NCI-H1930 (cell line): ENCODE measurements at regions not wholly inside any gene's neighbourhood (a gene's known extent, or its start where the extent isn't known, plus 50 kb on each side); places are given as distances from the start of the nearest gene placed in this dataset.

Source experiments
- DNase-seq, 2 experiments: peaks; one replicate each; lab custom pipeline; 2025; lab: John Stamatoyannopoulos, UW

GRCh38 chr5:165527577-165527976, 2022.2 kb downstream of the MAT2B start:
- DNase-seq = no peak

GRCh38 chr5:165538065-165538464, 2032.6 kb downstream of the MAT2B start:
- DNase-seq = no peak

DNA sequence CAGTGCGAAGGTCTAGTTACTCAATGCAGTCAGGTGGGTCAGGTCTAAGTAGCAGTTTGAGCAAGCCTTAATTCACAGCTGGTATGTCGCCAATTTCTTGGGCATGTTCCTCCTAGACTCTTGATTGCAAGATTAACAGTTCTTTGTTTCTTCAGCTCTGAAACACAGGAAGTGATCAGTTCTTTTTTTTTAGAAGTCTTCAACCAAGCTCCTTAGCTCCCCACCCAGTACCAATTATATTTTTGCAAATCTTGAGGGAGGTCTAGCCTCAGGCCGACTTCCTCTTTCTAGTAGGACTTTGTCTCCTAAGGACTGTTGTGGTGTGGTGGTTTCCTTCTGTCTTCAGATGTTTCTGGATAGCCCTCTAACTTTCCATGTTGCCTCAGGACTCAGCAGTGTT, 2054.2 kb downstream of the MAT2B start:
- no peak for DNase-seq

- DNase-seq = no peak
Observed at GRCh38 chr5:165560648-165561047, 2055.2 kb downstream of the MAT2B start.

DNA sequence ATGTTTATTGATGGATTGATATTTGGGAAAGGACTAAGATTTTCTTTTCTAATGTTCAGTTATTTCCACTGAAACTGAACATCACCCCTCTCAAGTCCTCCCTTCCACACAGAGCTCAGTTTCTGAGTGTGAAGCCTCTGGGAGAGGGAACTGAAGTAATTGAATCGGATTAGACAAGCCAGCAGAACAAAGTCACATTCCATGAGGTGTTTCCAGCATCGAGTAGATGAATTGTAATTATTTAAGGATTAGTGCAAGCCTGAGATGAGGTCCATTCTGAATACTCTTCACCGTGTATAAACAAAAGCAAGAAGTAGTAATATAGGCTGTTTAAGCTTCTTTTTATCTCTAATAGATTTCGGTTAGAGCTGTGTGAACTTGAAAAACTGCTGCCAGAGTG, 2060.5 kb downstream of the MAT2B start:
- DNase-seq = no peak

- no peak for DNase-seq
Observed at GRCh38 chr5:165569551-165569950, 2064.1 kb downstream of the MAT2B start.

- no peak for DNase-seq
Observed at GRCh38 chr5:165573445-165573844, 2068.0 kb downstream of the MAT2B start.

DNA sequence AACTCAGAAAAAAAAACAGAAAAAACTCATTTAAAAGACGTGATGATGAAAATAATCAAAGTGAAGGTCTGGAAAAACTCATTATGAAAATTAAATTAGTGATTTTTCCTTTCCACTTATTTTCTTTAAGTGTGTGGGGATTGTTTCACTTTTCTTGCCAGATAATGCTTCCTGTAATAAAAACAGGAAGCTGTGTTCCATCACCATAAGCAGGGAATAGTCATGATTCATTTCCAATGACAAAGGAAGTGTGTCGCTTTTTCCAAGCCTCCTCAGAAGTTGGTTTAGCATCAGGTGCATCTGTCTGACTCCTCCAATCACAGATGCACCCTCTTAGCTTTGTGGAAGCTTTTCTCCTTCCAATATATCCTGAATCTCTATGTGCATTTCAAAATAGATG, 2068.7 kb downstream of the MAT2B start:
- no peak for DNase-seq

- DNase-seq = no peak
Observed at GRCh38 chr5:165576678-165577275, 2071.4 kb downstream of the MAT2B start.

- DNase-seq = no peak
Observed at GRCh38 chr5:165579911-165580310, 2074.5 kb downstream of the MAT2B start.

- DNase-seq = no peak
Observed at GRCh38 chr5:165594693-165595092, 2089.3 kb downstream of the MAT2B start.

GRCh38 chr5:165602529-165602928, 2097.1 kb downstream of the MAT2B start:
- no peak for DNase-seq

DNA sequence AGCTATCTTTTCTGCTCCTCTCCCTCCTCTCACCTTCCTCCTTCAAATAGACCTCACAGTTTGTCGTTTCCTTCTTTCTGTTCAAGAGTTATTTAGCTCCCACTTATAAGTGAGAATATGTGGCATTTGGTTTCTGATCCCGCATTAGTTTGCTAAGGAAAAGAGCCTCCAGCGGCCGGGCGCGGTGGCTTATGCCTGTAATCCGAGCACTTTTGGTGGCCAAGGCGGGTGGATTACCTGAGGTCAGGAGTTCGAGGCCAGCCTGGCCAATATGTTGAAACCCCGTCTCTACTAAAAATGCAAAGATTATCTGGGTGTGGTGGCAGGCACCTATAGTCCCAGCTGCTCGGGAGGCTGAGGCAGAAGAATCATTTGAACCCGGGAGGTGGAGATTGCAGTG, 2101.6 kb downstream of the MAT2B start:
- no peak for DNase-seq

- DNase-seq = no peak
Observed at GRCh38 chr5:165609871-165610270, 2104.5 kb downstream of the MAT2B start.

- DNase-seq = no peak
Observed at GRCh38 chr5:165616490-165617405, 2111.3 kb downstream of the MAT2B start.

DNA sequence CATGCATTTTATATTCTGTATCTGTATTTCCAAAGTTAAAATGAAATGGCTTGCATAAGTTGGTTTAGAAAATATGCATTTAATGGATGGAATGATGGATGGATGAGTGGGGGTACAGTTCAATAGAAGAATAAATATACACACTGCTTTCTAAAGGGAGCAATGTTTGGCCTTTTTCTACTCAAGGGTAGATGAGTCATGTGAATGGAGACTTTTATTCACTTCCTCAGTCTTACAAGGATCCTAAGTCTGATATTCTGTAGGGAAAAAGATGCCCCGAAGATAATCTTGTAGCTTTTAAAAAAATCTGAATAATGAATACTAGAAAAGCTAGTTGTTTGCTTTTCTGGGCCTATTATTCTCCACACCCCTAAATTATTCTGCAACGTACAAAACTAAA, 2112.1 kb downstream of the MAT2B start:
- no peak for DNase-seq

GRCh38 chr5:165620394-165620793, 2115.0 kb downstream of the MAT2B start:
- DNase-seq = no peak

DNA sequence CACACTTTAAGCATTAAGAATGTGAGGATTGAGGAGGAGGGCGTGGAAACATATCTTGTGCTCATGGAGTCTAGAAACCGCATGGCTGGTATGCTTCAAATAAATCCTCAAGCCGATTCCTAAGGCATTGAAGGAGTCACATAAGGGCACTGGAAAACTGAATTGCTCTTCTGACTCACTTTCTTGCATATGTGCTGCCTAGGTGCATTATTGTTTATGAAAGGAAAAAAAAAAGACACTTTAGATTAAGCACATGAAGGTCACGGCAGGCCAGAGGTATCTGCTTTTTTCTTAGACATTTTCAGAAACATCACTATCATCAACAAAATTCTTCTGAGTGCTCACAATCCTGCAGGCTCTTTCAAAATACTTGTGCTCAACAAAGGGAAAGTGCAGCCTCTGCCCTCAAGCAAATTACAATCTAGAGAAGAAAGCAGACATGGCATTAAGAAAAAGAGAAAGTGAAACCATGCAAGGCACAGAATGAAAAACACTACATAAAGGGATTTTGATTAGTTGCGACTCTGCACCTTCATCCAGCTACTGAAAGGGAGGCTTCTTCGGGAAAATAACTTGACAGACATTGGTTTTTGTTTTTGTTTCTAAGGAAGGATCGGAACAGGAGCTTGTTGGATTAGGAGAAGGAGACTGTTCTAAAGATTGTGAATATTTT, 2117.6 kb downstream of the MAT2B start:
- DNase-seq = no peak

- DNase-seq = no peak
Observed at GRCh38 chr5:165624166-165624946, 2118.9 kb downstream of the MAT2B start.

GRCh38 chr5:165626161-165626560, 2120.7 kb downstream of the MAT2B start:
- DNase-seq = no peak

DNA sequence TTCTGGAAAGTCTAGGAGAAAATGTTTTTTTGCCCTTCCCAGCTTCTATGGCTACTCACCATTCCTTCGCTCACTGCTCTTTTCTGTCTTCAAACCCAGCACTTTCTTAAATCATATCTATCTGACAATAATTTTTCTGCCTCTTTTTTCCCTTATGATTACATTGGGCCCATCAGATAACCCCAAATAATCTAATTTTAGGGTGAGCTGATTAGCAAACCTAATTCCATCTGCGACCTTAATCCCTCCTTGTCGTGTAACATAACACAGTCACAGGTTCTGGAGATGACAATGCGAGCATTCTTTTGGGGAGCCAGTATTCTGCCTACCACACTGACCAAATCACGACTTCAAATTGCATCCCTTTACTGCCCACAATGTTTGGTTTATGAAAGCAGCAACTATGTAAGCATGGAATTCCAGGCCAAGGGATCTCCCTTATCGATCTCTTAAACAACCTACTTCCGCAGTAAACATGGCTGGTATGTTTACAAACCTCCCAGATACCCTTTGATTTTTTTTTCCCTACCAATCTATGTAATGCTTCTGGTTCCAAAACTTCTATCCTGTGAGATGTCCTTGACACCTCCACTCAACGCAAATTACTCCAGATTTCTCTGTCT, 2122.2 kb downstream of the MAT2B start:
- no peak for DNase-seq
